GM19238 (cell line): ENCODE measurements at regions not wholly inside any gene's neighbourhood (a gene's known extent, or its start where the extent isn't known, plus 50 kb on each side); places are given as distances from the start of the nearest gene placed in this dataset.
"Not testable (repeated sequence)": the region's sequence is repeated elsewhere in the genome, so short reads cannot be mapped to it uniquely, and the experiment has no call there.

Experiments used
- DNase-seq: peaks from one replicate; pipeline ENCODE4 v3.0.0; 2011; ENCODE audit warnings: low spot score; ENCODE audit not compliant: insufficient read length

- no peak for DNase-seq
These were observed 580.6 kb downstream of the TFAP2A start for GRCh38 chr6:9834233-9834632.

- no peak for DNase-seq
These were observed 583.1 kb downstream of the TFAP2A start for GRCh38 chr6:9831783-9832182.

- DNase-seq, result no peak
These were observed 584.1 kb downstream of the TFAP2A start for GRCh38 chr6:9830808-9831207.

GRCh38 chr6:9825526-9825925 is 589.3 kb downstream of the TFAP2A start:
- DNase-seq, result no peak

GRCh38 chr6:9810727-9811126 is 604.1 kb downstream of the TFAP2A start:
- not testable (repeated sequence) for DNase-seq

- no peak for DNase-seq
These were observed 604.6 kb downstream of the TFAP2A start for GRCh38 chr6:9810286-9810685.

GRCh38 chr6:9806195-9806594 is 608.7 kb downstream of the TFAP2A start:
- DNase-seq, result no peak

GRCh38 chr6:9801249-9801754 is 613.6 kb downstream of the TFAP2A start:
- no peak for DNase-seq

GRCh38 chr6:9799582-9799981 is 615.3 kb downstream of the TFAP2A start:
- DNase-seq, result no peak

GRCh38 chr6:9796827-9797226 is 618.0 kb downstream of the TFAP2A start:
- DNase-seq, result no peak

GRCh38 chr6:9795880-9796279 is 619.0 kb downstream of the TFAP2A start:
- no peak for DNase-seq

GRCh38 chr6:9789201-9789600 is 625.7 kb downstream of the TFAP2A start:
- DNase-seq, result no peak

- no peak for DNase-seq
These were observed 630.1 kb downstream of the TFAP2A start for GRCh38 chr6:9784786-9785185.

- no peak for DNase-seq
These were observed 631.3 kb downstream of the TFAP2A start for GRCh38 chr6:9783567-9783966.

GRCh38 chr6:9766240-9766915 is 648.5 kb downstream of the TFAP2A start:
- no peak for DNase-seq

GRCh38 chr6:9761220-9761619 is 653.7 kb downstream of the TFAP2A start:
- DNase-seq, result no peak

GRCh38 chr6:9754515-9754914 is 660.4 kb downstream of the TFAP2A start:
- DNase-seq, result no peak

GRCh38 chr6:9745966-9746365 is 668.9 kb downstream of the TFAP2A start:
- DNase-seq, result no peak

- no peak for DNase-seq
These were observed 669.4 kb downstream of the TFAP2A start for GRCh38 chr6:9745476-9745875.

- no peak for DNase-seq
These were observed 670.8 kb downstream of the TFAP2A start for GRCh38 chr6:9744119-9744518.

- DNase-seq, result no peak
These were observed 682.8 kb downstream of the TFAP2A start for GRCh38 chr6:9732056-9732455.

GRCh38 chr6:9725776-9726175 is 689.1 kb downstream of the TFAP2A start:
- DNase-seq, result not testable (repeated sequence)

- no peak for DNase-seq
These were observed 697.3 kb downstream of the TFAP2A start for GRCh38 chr6:9717568-9717967.

GRCh38 chr6:9711365-9711764 is 703.5 kb downstream of the TFAP2A start:
- DNase-seq, result no peak
